MM.1S (cell line): ENCODE measurements at regions not wholly inside any gene's neighbourhood (a gene's known extent, or its start where the extent isn't known, plus 50 kb on each side); places are given as distances from the start of the nearest gene placed in this dataset.

ENCODE experiments used
- EZH2 ChIP-seq: fragments of 300-600 bp; sonication (generic); optimal IDR thresholded peaks from 2 replicates; pipeline ENCODE3; 2017; ENCODE audit warnings: low read depth, mild to moderate bottlenecking, antibody characterized with exemption, low read length, mixed read lengths
- EZH2phosphoT487 ChIP-seq: fragments of 300-600 bp; sonication (generic); IDR thresholded peaks from 2 replicates; pipeline ENCODE4 v1.6.1; 2018; ENCODE audit warnings: antibody characterized with exemption, low read length
- TF ChIP-seq, protein P1 (sequence below): fragments of 300-600 bp; sonication (generic); IDR thresholded peaks from 2 replicates; pipeline ENCODE4 v1.5.1; 2016; ENCODE audit warnings: antibody characterized with exemption, low read length, mixed read lengths

DNA sequence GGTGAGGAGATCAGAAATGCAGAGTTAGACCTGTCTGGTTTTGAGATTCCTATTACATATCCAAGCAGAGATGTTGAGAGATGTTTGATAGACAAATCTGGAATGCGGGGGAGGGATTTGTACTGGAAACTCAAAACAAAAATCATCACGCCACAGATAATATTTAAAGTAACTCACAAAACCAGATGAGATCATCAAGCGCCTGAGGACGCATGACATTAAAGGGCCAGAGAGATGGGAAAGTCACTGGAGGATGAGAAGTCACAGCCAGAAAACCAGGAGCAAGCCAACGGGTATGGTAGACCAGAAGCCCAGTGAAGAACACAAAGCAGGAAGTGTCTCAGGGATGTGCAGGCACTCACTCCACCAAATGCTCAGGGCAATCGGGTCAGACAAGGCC is 87.7 kb downstream of the DLL1 start:
- TF ChIP-seq EZH2 (no peak), EZH2phosphoT487 (no peak)
- TF ChIP-seq, protein P1, sequence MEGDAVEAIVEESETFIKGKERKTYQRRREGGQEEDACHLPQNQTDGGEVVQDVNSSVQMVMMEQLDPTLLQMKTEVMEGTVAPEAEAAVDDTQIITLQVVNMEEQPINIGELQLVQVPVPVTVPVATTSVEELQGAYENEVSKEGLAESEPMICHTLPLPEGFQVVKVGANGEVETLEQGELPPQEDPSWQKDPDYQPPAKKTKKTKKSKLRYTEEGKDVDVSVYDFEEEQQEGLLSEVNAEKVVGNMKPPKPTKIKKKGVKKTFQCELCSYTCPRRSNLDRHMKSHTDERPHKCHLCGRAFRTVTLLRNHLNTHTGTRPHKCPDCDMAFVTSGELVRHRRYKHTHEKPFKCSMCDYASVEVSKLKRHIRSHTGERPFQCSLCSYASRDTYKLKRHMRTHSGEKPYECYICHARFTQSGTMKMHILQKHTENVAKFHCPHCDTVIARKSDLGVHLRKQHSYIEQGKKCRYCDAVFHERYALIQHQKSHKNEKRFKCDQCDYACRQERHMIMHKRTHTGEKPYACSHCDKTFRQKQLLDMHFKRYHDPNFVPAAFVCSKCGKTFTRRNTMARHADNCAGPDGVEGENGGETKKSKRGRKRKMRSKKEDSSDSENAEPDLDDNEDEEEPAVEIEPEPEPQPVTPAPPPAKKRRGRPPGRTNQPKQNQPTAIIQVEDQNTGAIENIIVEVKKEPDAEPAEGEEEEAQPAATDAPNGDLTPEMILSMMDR, result no peak
